Right lobe of liver (tissue), 6 donors: ENCODE measurements at regions not wholly inside any gene's neighbourhood (a gene's known extent, or its start where the extent isn't known, plus 50 kb on each side); places are given as distances from the start of the nearest gene placed in this dataset.

Source experiments
- ATAC-seq, 4 donors: fragments of 200-7000 bp; cut with Tn5 transposase; one replicate each; pipeline ENCODE4 v1.9.1; 2020; ENCODE audit warnings: mild to moderate bottlenecking in 4 of 4, moderate library complexity in 4 of 4
- DNase-seq, 3 donors: peaks; one replicate each; pipeline ENCODE4 v3.0.0-alpha.2; 2020
- H3K27ac ChIP-seq, 3 donors: fragments of 200-600 bp; one replicate each; pipeline ENCODE4 v1.8.0; 2022
- H3K27me3 ChIP-seq, 2 donors: fragments of 200-600 bp; one replicate each; pipeline ENCODE4 v1.8.0; 2022
- H3K36me3 ChIP-seq, 4 donors: fragments of 200-600 bp; sonication (generic) in 1 of 4; one replicate each; pipeline versions ENCODE4 v1.5.1 to v1.8.0; 2017 to 2022; ENCODE audit warnings: control low read depth in 1 of 4
- H3K4me1 ChIP-seq, 4 donors: fragments of 200-600 bp; sonication (generic) in 1 of 4; one replicate each; pipeline versions ENCODE4 v1.5.1 to v1.8.0; 2017 to 2022; ENCODE audit warnings: control low read depth in 1 of 4
- H3K4me3 ChIP-seq, 3 donors: fragments of 200-600 bp; one replicate each; pipeline ENCODE4 v1.8.0; 2022
- H3K9me3 ChIP-seq, 4 donors: fragments of 200-600 bp; sonication (generic) in 1 of 4; one replicate each; pipeline versions ENCODE4 v1.5.1 to v1.8.0; 2017 to 2022; ENCODE audit warnings: control low read depth in 1 of 4
- CTCF ChIP-seq, 4 donors: fragments of 200-600 bp in 3 of 4; fragments of 450-650 bp in 1 of 4; IDR thresholded peaks; one replicate each; pipeline versions ENCODE4 v1.5.1 to v1.8.0; 2016 to 2022; ENCODE audit warnings: antibody characterized with exemption in 4 of 4, mild to moderate bottlenecking in 2 of 4
- POLR2A ChIP-seq: fragments of 450-650 bp; IDR thresholded peaks from one replicate; pipeline ENCODE4 v1.6.1; 2017; ENCODE audit warnings: antibody characterized with exemption, mild to moderate bottlenecking
- WGBS: methylation state at CpG from one replicate; pipeline ENCODE4 v1.1.6; 2018; ENCODE audit warnings: low coverage, low lambda C conversion rate; ENCODE audit not compliant: insufficient coverage; ENCODE audit errors: missing lambda C conversion rate; 5-methylcytosine and 5-hydroxymethylcytosine counted together
- intact Hi-C, 2 donors: fragments of 100-400 bp; cut with DNase I; formaldehyde crosslinking; loops; one replicate each; pipeline versions ENCODE4 v1.11.2 to v1.14.1; 2022
- donor health status: DM: no; HTN: yes; CAD: no.
- donor health status: DM: no; HTN: no; CAD: no.
- donor health status: DM: no; HTN: no; CAD: no.
- donor health status: DM: no; HTN: yes; CAD: no.
- donor health status: DM: no; HTN: yes; CAD: no.

DNA sequence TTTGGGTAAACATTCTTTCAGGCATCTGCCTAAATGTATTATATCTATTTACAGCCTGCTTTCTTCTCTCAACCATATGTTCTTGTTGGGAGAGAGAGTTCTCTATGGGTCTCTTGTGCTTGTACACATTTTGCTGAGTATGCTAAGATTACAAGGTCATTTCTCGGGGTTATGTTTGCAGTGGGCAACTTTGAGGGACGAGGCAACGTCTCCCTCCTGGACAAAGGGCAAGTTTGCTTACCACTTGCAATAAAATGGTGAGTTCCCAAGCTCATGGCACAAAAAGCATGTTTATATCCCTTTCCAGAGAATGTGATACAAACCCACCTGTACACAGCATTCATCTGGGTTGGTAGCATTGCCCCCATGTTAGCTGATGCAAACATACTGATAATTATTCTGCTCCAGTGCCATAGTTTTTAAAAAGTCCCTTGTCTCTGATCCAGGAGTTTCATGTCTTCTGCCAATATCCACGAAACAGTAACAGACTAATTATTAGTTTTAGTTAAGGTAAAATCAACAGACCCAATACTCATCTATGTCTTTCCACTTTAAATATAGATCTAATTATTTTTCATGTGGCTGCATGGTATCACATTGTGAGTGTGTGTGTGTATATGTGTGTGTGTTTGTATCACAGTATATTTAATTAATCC lies 84.2 kb upstream of the MAPK4 start:
- 26% methylated on average over 4 of the region's 4 CpGs for WGBS
- Histone ChIP-seq H3K27me3 (no peaks in the 10 kb centered on the region), H3K4me3 (peak overlapping the region in 1 of 3 donors; percentile 38), H3K36me3 (no peaks in the 10 kb centered on the region), H3K27ac (peak overlapping the region in 2 of 3 donors; percentile 46 to 66), H3K4me1 (peaks cover 0 to 24% (median 0%) of the 10 kb centered on the region in 4 donors), H3K9me3 (no peaks in the 10 kb centered on the region)
- intact Hi-C loops = no loop called here
- DNase-seq (no peak), ATAC-seq (peak; percentile 41 to 93 (median 79))
- no peak for TF ChIP-seq CTCF (IDR thresholded peaks at IDR 0.05)
- TF ChIP-seq POLR2A = no peak

DNA sequence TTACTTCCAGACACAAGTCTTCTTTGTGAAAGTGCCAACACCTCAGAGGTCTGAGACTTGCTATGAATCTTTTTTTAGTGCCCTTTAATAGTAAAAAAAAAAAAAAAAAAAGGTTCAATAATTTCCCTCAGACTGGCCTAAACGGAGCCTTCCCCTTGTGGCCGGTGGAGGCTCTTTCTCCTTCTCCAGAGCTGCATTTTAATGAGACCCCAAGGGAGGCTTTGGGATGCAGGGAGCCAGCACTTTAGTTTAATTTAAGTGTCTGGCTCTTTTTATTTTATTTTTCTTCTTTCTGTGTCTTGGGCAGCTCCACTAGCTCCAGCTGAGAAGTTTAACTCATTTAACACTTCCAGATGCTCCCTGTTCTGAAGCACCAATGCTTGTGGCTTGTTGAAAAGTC lies 67.8 kb upstream of the MAPK4 start:
- Histone ChIP-seq H3K9me3 (no peaks in the 10 kb centered on the region), H3K4me3 (no peak overlapping the region), H3K4me1 (no peaks in the 10 kb centered on the region), H3K27me3 (no peaks in the 10 kb centered on the region), H3K27ac (no peak overlapping the region), H3K36me3 (no peaks in the 10 kb centered on the region)
- intact Hi-C loops = no loop called here
- TF ChIP-seq CTCF (IDR thresholded peaks at IDR 0.05) (no peak), POLR2A (no peak)
- WGBS = 57% methylated on average over 2 of the region's 2 CpGs
- ATAC-seq (no peak), DNase-seq (no peak)

DNA sequence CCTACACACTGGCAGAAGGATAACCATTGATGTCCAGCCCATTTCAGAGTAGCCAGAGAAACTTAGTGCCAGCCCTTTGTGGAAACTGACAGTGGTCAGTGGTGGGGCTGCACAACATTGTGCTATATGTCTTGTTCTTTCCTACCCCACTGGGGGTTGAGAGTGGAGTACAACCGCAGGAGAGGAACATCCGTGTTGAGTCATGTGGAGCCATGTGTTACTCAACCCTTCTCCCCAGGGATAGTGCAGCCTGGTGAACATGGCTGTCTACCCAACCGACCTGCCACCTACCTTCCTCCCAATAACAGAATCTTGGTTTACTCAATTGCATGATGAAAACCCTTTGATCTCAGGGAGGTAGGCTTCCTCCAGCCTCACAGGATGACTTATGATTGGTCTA lies 65.3 kb upstream of the MAPK4 start:
- ATAC-seq = no peak
- TF ChIP-seq CTCF (IDR thresholded peaks at IDR 0.05) = no peak
- TF ChIP-seq POLR2A = no peak

DNA sequence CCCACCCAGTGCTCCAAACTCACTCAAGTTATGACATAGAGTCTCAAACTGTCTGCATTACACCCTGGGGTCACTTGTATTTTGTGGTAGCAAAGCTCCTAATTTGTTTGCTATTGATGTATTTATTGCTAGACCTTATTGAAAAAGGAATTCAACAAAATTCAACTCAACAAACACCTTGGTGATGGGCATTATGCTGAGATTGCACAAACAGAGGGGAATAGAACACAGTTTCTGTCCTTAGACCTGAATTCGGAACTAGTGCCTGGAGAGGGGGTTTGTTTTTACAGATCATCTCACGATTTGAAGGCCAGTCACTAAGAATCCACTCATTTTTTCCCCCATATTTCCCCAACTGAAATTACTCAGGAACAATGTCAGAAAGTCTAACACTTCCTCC lies 53.5 kb upstream of the MAPK4 start:
- intact Hi-C loops = no loop called here
- TF ChIP-seq CTCF (IDR thresholded peaks at IDR 0.05) = no peak
- no peak for TF ChIP-seq POLR2A
- no peak for DNase-seq

More for the DNA sequence above, 65.3 kb upstream of the MAPK4 start:
- no peak for DNase-seq
- Histone ChIP-seq H3K36me3 (no peaks in the 10 kb centered on the region), H3K27me3 (no peaks in the 10 kb centered on the region), H3K9me3 (no peaks in the 10 kb centered on the region), H3K4me1 (no peaks in the 10 kb centered on the region), H3K27ac (no peak overlapping the region), H3K4me3 (no peak overlapping the region)
- WGBS = 100% methylated on average over 1 of the region's 3 CpGs
- intact Hi-C loops = no loop called here

More for the DNA sequence above, 53.5 kb upstream of the MAPK4 start:
- no peaks in the 10 kb centered on the region for H3K4me1 ChIP-seq
- no peak overlapping the region for H3K4me3 ChIP-seq
- no peak overlapping the region for H3K27ac ChIP-seq
- no peaks in the 10 kb centered on the region for H3K36me3 ChIP-seq
- no peak for ATAC-seq
- H3K27me3 ChIP-seq = no peaks in the 10 kb centered on the region
- no peaks in the 10 kb centered on the region for H3K9me3 ChIP-seq
- WGBS = 73% methylated on average over 2 of the region's 2 CpGs
